DND-41 (cell line): ENCODE measurements at regions not wholly inside any gene's neighbourhood (a gene's known extent, or its start where the extent isn't known, plus 50 kb on each side); places are given as distances from the start of the nearest gene placed in this dataset.

Experiments used
- ATAC-seq: fragments of 200-7000 bp; cut with Tn5 transposase; 3 replicates; pipeline ENCODE4 v1.9.1; 2021; ENCODE audit warnings: low read depth; ENCODE audit not compliant: insufficient read depth
- DNase-seq: peaks from one replicate; pipeline ENCODE4 v3.0.0-alpha.2; 2020
- H2AFZ ChIP-seq: 2 replicates; pipeline ENCODE4 v1.6.0; 2012; ENCODE audit warnings: low read depth, low read length
- H3K27ac ChIP-seq: 2 replicates; pipeline ENCODE4 v1.5.1; 2012; ENCODE audit warnings: low read length, inconsistent platforms
- H3K27me3 ChIP-seq: fragments of 200-600 bp; sonication (generic); 2 replicates; pipeline ENCODE4 v1.6.0; 2012; ENCODE audit warnings: low read length, mild to moderate bottlenecking, inconsistent platforms; ENCODE audit not compliant: insufficient read depth, poor library complexity
- H3K36me3 ChIP-seq: 2 replicates; pipeline ENCODE4 v1.5.1; 2012; ENCODE audit warnings: low read length, inconsistent platforms; ENCODE audit not compliant: insufficient read depth
- H3K4me1 ChIP-seq: 2 replicates; pipeline ENCODE4 v1.5.1; 2012; ENCODE audit warnings: mild to moderate bottlenecking, low read length; ENCODE audit not compliant: insufficient read depth
- H3K4me2 ChIP-seq: 2 replicates; pipeline ENCODE4 v1.6.0; 2012; ENCODE audit warnings: mild to moderate bottlenecking, moderate library complexity, low read length, inconsistent platforms; ENCODE audit not compliant: insufficient read depth
- H3K4me3 ChIP-seq, 2 experiments: fragments of 200-600 bp in 1 of 2; shearing (Covaris generic) in 1 of 2; 2 replicates each; pipeline ENCODE4 v1.5.1; 2012 to 2016; ENCODE audit warnings: inconsistent platforms in 2 of 2, low read length in 2 of 2, mild to moderate bottlenecking in 2 of 2, low read depth in 1 of 2, moderate library complexity in 1 of 2
- H3K79me2 ChIP-seq: 2 replicates; pipeline ENCODE4 v1.6.0; 2012; ENCODE audit warnings: low read length, inconsistent platforms; ENCODE audit not compliant: insufficient read depth
- H3K9ac ChIP-seq: 2 replicates; pipeline ENCODE4 v1.6.0; 2012; ENCODE audit warnings: low read depth, mild to moderate bottlenecking, inconsistent platforms, low read length, moderate library complexity
- H3K9me3 ChIP-seq: 2 replicates; pipeline ENCODE4 v1.5.1; 2012; ENCODE audit warnings: low read length, moderate library complexity, mild to moderate bottlenecking, inconsistent platforms; ENCODE audit not compliant: insufficient read depth, severe bottlenecking
- H4K20me1 ChIP-seq: 2 replicates; pipeline ENCODE4 v1.6.0; 2012; ENCODE audit warnings: low read length; ENCODE audit not compliant: insufficient read depth
- CTCF ChIP-seq: IDR thresholded peaks from 2 replicates; pipeline ENCODE4 v1.5.1; 2012; ENCODE audit warnings: borderline replicate concordance, low read length, moderate library complexity, mild to moderate bottlenecking; ENCODE audit not compliant: poor library complexity, severe bottlenecking; ENCODE audit errors: extremely low read depth
- EZH2 ChIP-seq: IDR thresholded peaks from 3 replicates; pipeline ENCODE4 v1.6.1; 2012; ENCODE audit warnings: borderline replicate concordance, low read depth, mild to moderate bottlenecking, moderate library complexity, low read length, inconsistent platforms; ENCODE audit not compliant: severe bottlenecking

GRCh38 chr3:81199587-81199986, 561.9 kb downstream of the GBE1 start:
- DNase-seq = no peak
- no peak overlapping the region for H2AFZ ChIP-seq
- no peak overlapping the region for H3K27ac ChIP-seq
- no peak overlapping the region for H3K4me2 ChIP-seq
- no peak overlapping the region for H3K4me3 ChIP-seq
- H3K9me3 ChIP-seq = no peaks in the 10 kb centered on the region
- H3K9ac ChIP-seq = no peak overlapping the region
- H4K20me1 ChIP-seq = no peaks in the 10 kb centered on the region
- no peaks in the 10 kb centered on the region for H3K36me3 ChIP-seq
- ATAC-seq = no peak
- TF ChIP-seq CTCF (no peak), EZH2 (no peak)
- no peaks in the 10 kb centered on the region for H3K4me1 ChIP-seq
- no peaks in the 10 kb centered on the region for H3K27me3 ChIP-seq
- no peaks in the 10 kb centered on the region for H3K79me2 ChIP-seq

- no peaks in the 10 kb centered on the region for H3K4me1 ChIP-seq
- H3K27ac ChIP-seq = no peak overlapping the region
- ATAC-seq (no peak), DNase-seq (no peak)
- no peak overlapping the region for H2AFZ ChIP-seq
- H3K79me2 ChIP-seq = no peaks in the 10 kb centered on the region
- H3K4me3 ChIP-seq = no peak overlapping the region
- no peak overlapping the region for H3K9ac ChIP-seq
- no peaks in the 10 kb centered on the region for H3K36me3 ChIP-seq
- TF ChIP-seq CTCF (no peak), EZH2 (no peak)
- H3K27me3 ChIP-seq = no peaks in the 10 kb centered on the region
- H3K9me3 ChIP-seq = no peaks in the 10 kb centered on the region
- H4K20me1 ChIP-seq = no peaks in the 10 kb centered on the region
- no peak overlapping the region for H3K4me2 ChIP-seq
Measured at GRCh38 chr3:81198756-81199155, 562.7 kb downstream of the GBE1 start.

DNA sequence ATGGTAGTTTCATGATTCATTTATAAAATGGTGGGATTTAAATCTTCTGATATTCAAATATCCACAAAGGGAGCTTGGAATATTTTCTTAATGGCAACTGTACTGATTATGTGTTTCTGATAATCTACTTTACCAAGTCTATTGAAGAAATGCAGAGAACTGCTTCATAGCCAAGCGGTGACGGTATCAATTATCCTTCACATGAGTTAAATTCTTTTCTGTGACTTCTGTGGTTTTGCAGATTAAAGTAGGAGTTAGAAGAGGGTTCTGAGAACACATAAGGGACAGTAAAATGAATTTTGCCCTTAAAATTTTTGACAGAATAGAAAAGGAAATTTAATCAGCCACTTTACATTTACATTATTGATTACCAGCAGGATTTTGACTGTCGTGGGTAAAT, 563.2 kb downstream of the GBE1 start:
- Histone ChIP-seq H3K4me1 (no peaks in the 10 kb centered on the region), H3K9ac (no peak overlapping the region), H3K27me3 (no peaks in the 10 kb centered on the region), H3K4me3 (no peak overlapping the region), H4K20me1 (no peaks in the 10 kb centered on the region), H2AFZ (no peak overlapping the region), H3K9me3 (no peaks in the 10 kb centered on the region), H3K36me3 (no peaks in the 10 kb centered on the region), H3K4me2 (no peak overlapping the region), H3K79me2 (no peaks in the 10 kb centered on the region), H3K27ac (no peak overlapping the region)
- no peak for DNase-seq
- TF ChIP-seq EZH2 = no peak
- no peak for TF ChIP-seq CTCF
- no peak for ATAC-seq

DNA sequence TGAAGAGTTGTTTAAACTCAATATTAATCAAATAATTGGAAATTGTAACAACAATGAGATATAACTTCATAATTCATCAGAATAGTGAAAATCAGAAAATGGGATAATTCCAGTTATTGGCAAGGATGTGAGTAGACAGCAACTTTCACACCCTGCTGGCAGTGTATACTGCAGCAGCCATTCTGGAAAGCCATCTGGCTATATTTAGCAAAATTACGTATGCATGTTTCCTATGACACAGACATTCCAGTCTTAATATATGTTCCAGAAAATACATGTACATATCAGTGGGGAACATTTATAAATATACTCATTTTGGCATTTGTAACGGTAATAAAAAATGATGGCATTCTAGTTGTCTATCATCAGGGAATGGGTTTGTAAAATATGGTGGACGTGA, 564.1 kb downstream of the GBE1 start:
- H3K27me3 ChIP-seq = no peaks in the 10 kb centered on the region
- no peaks in the 10 kb centered on the region for H3K4me1 ChIP-seq
- H3K36me3 ChIP-seq = no peaks in the 10 kb centered on the region
- DNase-seq (no peak), ATAC-seq (no peak)
- no peak for TF ChIP-seq EZH2
- TF ChIP-seq CTCF = no peak
- H3K27ac ChIP-seq = no peak overlapping the region
- H4K20me1 ChIP-seq = no peaks in the 10 kb centered on the region
- no peak overlapping the region for H2AFZ ChIP-seq
- H3K79me2 ChIP-seq = no peaks in the 10 kb centered on the region
- H3K9me3 ChIP-seq = no peaks in the 10 kb centered on the region
- no peak overlapping the region for H3K4me2 ChIP-seq
- no peak overlapping the region for H3K4me3 ChIP-seq
- H3K9ac ChIP-seq = no peak overlapping the region
